ENCODE measurements at regions not wholly inside any gene's neighbourhood (a gene's known extent, or its start where the extent isn't known, plus 50 kb on each side); places are given as distances from the start of the nearest gene placed in this dataset.

DNA sequence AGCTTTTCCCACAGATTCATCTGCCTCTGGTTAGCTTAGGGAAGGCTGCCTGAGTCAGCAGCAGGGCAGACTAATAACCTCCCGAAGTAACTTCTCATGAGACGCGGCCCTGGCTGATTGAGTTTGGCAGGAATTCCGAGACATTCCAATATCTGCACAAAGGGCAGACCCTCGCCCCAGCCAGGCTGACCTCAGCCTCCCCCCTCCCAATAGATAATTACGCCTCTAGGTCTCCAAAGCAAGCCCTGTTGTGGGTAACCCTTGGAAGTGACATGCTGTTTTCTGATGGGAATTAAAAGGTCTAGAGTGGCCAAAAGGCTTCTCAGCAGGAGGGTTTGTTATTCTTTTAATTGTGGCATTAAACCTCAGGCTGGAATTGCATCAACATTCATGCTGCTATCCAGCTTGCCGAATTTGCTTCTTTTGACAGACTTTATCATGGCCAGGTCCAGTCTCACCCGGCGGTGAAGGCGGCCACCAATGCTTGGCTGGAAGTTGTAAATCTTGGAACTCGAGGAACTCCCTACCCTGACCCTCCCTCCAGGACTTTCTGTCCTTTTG is 98.0 kb upstream of the SLC14A2 start:
- no peak overlapping the region for H3K4me3 ChIP-seq
- H3K4me1 ChIP-seq: peaks cover 10% of the 10 kb centered on the region
- no peaks in the 10 kb centered on the region for H3K36me3 ChIP-seq
- H3K27ac ChIP-seq: peak overlapping the region; percentile 71
- TF ChIP-seq POLR2AphosphoS5 (IDR thresholded peaks at IDR 0.05) (peak in 1 of 3 donors; percentile 21), EP300 (IDR thresholded peaks at IDR 0.05) (no peak)
- no peaks in the 10 kb centered on the region for H3K9me3 ChIP-seq
- H3K27me3 ChIP-seq: no peaks in the 10 kb centered on the region
- 58% methylated on average over 7 of the region's 11 CpGs for WGBS
- peak; percentile 67 to 85 for DNase-seq (ENCODE audit: low spot score in 2 of 2)

DNA sequence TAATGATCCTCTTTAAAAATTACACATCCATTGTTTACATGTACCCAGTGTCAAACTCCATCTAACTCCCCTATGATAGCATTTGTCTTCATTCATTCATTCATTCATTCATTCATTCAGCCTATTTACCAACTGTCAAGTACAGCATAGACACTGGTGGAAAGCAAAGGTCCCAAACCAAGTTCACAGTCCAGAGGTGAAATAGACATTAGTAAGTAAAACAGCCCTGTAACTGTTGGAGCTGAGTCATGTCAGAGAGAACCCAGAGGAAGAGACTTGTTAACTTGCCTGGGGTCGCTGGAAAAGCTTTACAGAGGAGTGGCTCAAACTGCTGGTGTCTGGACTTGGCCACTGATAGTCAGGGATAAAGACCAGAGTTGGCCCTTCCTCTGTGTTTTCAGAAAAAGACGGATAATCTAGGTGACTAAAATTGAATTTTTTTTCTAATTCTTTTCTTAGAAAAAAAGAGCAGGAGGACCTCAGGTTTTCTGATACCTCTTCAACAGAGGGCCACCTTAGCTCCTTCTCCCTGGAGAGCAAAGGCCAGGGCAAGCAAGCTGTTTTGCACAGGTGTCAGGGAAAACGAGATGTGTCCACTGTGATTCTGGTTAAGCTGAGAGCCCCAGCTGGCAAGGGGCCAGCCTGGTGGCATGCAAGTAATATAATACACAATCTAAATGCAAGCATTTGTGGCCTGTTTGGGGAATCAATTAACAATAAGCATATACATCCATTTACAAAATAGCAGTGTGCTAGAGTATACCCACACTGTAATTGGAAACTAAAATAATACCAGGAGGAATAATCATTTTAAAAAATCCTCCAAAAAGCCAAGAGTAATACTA is 96.7 kb upstream of the SLC14A2 start:
- no peaks in the 10 kb centered on the region for H3K36me3 ChIP-seq
- H3K9me3 ChIP-seq: no peaks in the 10 kb centered on the region
- no peaks in the 10 kb centered on the region for H3K27me3 ChIP-seq
- no peak overlapping the region for H3K4me3 ChIP-seq
- 61% methylated on average over 3 of the region's 3 CpGs for WGBS
- TF ChIP-seq POLR2AphosphoS5 (IDR thresholded peaks at IDR 0.05) (no peak), EP300 (IDR thresholded peaks at IDR 0.05) (no peak), POLR2A (IDR thresholded peaks at IDR 0.05) (no peak)
- TF ChIP-seq, protein P1, sequence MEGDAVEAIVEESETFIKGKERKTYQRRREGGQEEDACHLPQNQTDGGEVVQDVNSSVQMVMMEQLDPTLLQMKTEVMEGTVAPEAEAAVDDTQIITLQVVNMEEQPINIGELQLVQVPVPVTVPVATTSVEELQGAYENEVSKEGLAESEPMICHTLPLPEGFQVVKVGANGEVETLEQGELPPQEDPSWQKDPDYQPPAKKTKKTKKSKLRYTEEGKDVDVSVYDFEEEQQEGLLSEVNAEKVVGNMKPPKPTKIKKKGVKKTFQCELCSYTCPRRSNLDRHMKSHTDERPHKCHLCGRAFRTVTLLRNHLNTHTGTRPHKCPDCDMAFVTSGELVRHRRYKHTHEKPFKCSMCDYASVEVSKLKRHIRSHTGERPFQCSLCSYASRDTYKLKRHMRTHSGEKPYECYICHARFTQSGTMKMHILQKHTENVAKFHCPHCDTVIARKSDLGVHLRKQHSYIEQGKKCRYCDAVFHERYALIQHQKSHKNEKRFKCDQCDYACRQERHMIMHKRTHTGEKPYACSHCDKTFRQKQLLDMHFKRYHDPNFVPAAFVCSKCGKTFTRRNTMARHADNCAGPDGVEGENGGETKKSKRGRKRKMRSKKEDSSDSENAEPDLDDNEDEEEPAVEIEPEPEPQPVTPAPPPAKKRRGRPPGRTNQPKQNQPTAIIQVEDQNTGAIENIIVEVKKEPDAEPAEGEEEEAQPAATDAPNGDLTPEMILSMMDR (IDR thresholded peaks at IDR 0.05): no peak
- no peak overlapping the region for H3K27ac ChIP-seq
- DNase-seq (ENCODE audit: low spot score in 2 of 2): no peak
- peaks cover 10% of the 10 kb centered on the region for H3K4me1 ChIP-seq

- 65% methylated on average over 7 of the region's 7 CpGs for WGBS
- H3K27me3 ChIP-seq: no peaks in the 10 kb centered on the region
Observed at GRCh38 chr18:45519411-45520280, 95.6 kb upstream of the SLC14A2 start.

GRCh38 chr18:45521136-45521535 is 94.1 kb upstream of the SLC14A2 start:
- H3K4me1 ChIP-seq: peaks cover 10% of the 10 kb centered on the region
- no peak for DNase-seq (ENCODE audit: low spot score in 2 of 2)
- no peak overlapping the region for H3K4me3 ChIP-seq
- no peaks in the 10 kb centered on the region for H3K27me3 ChIP-seq
- no peaks in the 10 kb centered on the region for H3K9me3 ChIP-seq
- TF ChIP-seq EP300 (IDR thresholded peaks at IDR 0.05): no peak
- no peaks in the 10 kb centered on the region for H3K36me3 ChIP-seq
- WGBS: 33% methylated on average over 1 of the region's 1 CpG
- no peak overlapping the region for H3K27ac ChIP-seq

More at GRCh38 chr18:45519411-45520280, 95.6 kb upstream of the SLC14A2 start:
- Histone ChIP-seq H3K27ac (no peak overlapping the region), H3K36me3 (no peaks in the 10 kb centered on the region), H3K4me1 (peaks cover 10% of the 10 kb centered on the region), H3K4me3 (no peak overlapping the region), H3K9me3 (no peaks in the 10 kb centered on the region)
- TF ChIP-seq POLR2AphosphoS5 (IDR thresholded peaks at IDR 0.05) (no peak), EP300 (IDR thresholded peaks at IDR 0.05) (no peak), POLR2A (IDR thresholded peaks at IDR 0.05) (no peak)
- TF ChIP-seq, protein P1 (IDR thresholded peaks at IDR 0.05): no peak
- no peak for DNase-seq (ENCODE audit: low spot score in 2 of 2)

- Histone ChIP-seq H3K4me3 (no peak overlapping the region), H3K36me3 (no peaks in the 10 kb centered on the region), H3K27me3 (no peaks in the 10 kb centered on the region), H3K9me3 (no peaks in the 10 kb centered on the region), H3K4me1 (peaks cover 5% of the 10 kb centered on the region), H3K27ac (no peak overlapping the region)
- no peak for DNase-seq (ENCODE audit: low spot score in 2 of 2)
- TF ChIP-seq POLR2A (IDR thresholded peaks at IDR 0.05) (no peak), POLR2AphosphoS5 (IDR thresholded peaks at IDR 0.05) (no peak), EP300 (IDR thresholded peaks at IDR 0.05) (no peak)
- TF ChIP-seq, protein P1 (IDR thresholded peaks at IDR 0.05): no peak
- 31% methylated on average over 3 of the region's 3 CpGs for WGBS
Observed at GRCh38 chr18:45521777-45522176, 93.5 kb upstream of the SLC14A2 start.

DNA sequence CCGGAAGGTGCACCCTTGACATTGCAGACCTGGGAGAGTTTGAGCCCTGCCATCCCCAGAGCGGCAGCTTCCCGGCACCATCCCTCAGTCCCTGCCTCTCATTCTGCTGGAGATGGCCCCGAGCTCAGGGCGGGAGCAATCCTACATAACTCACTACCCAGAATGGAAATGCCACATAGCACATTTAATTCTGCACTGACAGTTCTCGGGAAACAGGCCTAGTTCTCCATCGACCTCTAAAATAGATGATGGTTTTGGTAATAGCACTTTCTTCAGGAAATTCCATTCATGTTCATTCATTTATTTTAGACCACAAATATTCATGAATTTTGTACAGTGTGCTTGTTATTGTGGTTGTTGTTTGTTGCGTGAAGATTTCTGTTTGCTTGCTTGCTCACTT is 92.9 kb upstream of the SLC14A2 start:
- Histone ChIP-seq H3K9me3 (no peaks in the 10 kb centered on the region), H3K36me3 (no peaks in the 10 kb centered on the region), H3K4me1 (peaks cover 5% of the 10 kb centered on the region), H3K4me3 (no peak overlapping the region), H3K27ac (no peak overlapping the region), H3K27me3 (no peaks in the 10 kb centered on the region)
- TF ChIP-seq, protein P1 (IDR thresholded peaks at IDR 0.05): no peak
- TF ChIP-seq EP300 (IDR thresholded peaks at IDR 0.05) (no peak), POLR2A (IDR thresholded peaks at IDR 0.05) (no peak), POLR2AphosphoS5 (IDR thresholded peaks at IDR 0.05) (no peak)
- no peak for DNase-seq (ENCODE audit: low spot score in 2 of 2)
- WGBS: 70% methylated on average over 8 of the region's 8 CpGs
